IMR-90 (cell line): ENCODE measurements at regions not wholly inside any gene's neighbourhood (a gene's known extent, or its start where the extent isn't known, plus 50 kb on each side); places are given as distances from the start of the nearest gene placed in this dataset.

Experiments used
- BHLHE40 ChIP-seq: fragments of 150-350 bp; IDR thresholded peaks from 2 replicates; pipeline ENCODE4 v1.6.1; 2016; ENCODE audit warnings: mild to moderate bottlenecking, low read depth, low read length
- CHD1 ChIP-seq: IDR thresholded peaks from 2 replicates; pipeline ENCODE4 v1.6.1; 2012; ENCODE audit warnings: low read depth, low read length, improper control_type of control experiment
- CTCF ChIP-seq: conservative IDR thresholded peaks from 2 replicates; pipeline ENCODE4 v1.5.1; 2012; ENCODE audit warnings: mild to moderate bottlenecking, low read depth, low read length, improper control_type of control experiment
- MXI1 ChIP-seq: IDR thresholded peaks from 2 replicates; pipeline ENCODE4 v1.6.1; 2012; ENCODE audit warnings: low read depth, mild to moderate bottlenecking, low read length, moderate library complexity, borderline replicate concordance
- NFE2L2 ChIP-seq: fragments of 150-350 bp; IDR thresholded peaks from 2 replicates; pipeline ENCODE4 v1.6.1; 2016; ENCODE audit warnings: low read depth, mild to moderate bottlenecking, low read length
- POLR2A ChIP-seq: IDR thresholded peaks from 2 replicates; pipeline ENCODE4 v1.6.1; 2012; ENCODE audit warnings: mild to moderate bottlenecking, low read depth, low read length
- RAD21 ChIP-seq: IDR thresholded peaks from 2 replicates; pipeline ENCODE4 v1.6.1; 2012; ENCODE audit warnings: low read length, improper control_type of control experiment
- RFX5 ChIP-seq: IDR thresholded peaks from 2 replicates; pipeline ENCODE4 v1.8.0; 2012; ENCODE audit warnings: low read depth, mild to moderate bottlenecking, low read length, moderate library complexity
- USF2 ChIP-seq: fragments of 150-350 bp; IDR thresholded peaks from 2 replicates; pipeline ENCODE4 v1.6.1; 2017; ENCODE audit warnings: mild to moderate bottlenecking, antibody characterized with exemption, low read length, low read depth

- TF ChIP-seq CTCF (no peak), RFX5 (no peak), POLR2A (no peak), CHD1 (no peak), BHLHE40 (no peak), MXI1 (no peak), RAD21 (no peak), USF2 (no peak), NFE2L2 (no peak)
These were observed 163.4 kb downstream of the ARL4C start for GRCh38 chr2:234333168-234334130.
